ENCODE measurements at regions not wholly inside any gene's neighbourhood (a gene's known extent, or its start where the extent isn't known, plus 50 kb on each side); places are given as distances from the start of the nearest gene placed in this dataset.

DNA sequence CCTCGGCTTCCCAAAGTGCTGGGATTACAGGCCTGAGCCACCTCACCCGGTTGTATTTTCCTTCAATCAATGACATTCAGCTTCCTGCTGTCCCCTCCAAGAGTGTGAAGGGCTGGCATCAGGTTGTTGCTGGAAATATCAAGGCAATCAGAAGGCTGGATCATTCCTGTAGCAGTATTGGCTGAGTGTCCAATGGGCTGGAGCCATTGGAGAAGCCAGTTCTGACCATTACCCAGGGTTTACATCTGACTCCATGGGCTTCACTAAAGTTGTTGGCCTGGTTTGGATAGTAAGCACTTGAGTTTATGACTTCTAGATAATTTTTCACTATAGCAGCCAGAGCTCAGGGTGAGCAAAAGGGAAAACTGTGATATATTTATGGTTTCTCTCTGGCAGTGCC lies 137.0 kb downstream of the DLEU7 start:
- DNase-seq (ENCODE audit: low read depth, low spot score) = no peak

DNA sequence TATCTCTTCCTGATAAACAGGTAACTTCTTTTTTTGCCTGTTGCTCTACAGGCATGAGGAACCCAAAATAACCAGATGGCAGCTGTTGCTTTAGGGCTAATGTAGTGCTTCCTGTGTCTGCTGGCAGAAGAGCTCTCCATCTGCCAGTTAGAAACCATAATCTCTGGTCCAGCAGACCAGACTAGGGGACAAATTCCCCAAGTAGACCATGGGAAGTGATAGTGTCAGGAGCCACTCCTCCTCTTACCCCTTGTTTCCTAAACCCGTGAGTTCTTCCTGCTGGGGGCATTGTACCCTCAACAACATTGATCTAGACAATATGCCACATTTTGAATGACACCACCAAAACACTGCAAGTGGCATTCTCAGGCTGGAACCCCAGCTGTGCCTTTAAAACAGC lies 135.9 kb downstream of the DLEU7 start:
- DNase-seq (ENCODE audit: low read depth, low spot score) = no peak

DNA sequence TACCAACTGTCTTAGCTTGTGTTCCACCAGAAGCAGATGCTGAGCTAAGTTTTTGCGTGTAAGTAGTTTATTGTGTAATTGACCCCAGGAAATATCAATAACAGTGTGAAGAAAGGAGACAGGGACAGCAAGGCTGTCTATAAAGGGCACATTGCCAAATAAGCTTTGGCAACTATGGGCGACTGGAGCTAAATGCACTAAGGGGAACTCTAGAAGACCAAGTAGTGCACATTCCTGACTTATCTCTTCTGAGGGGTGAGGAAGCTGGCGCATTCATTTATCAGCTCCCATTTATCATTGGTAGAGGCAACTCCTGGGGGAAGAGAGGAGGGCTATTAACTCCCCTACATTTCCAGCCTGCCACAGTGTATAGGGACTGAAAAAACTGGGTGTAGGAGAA lies 135.0 kb downstream of the DLEU7 start:
- DNase-seq (ENCODE audit: low read depth, low spot score) = no peak

DNA sequence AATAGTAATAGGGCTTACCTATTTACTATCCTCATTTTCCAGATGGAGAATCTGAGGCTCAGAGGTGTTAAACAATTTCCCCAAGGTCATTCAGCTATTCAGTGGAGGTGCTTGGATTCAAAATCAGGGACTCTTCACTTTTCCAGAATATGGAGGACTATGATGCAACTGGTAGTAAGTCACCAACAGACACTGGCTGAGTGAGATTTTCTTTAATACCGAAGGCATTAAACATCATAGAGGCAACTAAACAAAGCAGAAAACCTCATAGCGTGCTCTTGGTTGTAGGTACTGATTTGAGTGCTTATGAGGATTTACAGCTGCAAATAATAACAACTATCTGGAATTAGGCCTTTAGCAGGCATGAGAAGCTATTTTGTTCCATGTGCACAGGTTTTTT lies 134.4 kb downstream of the DLEU7 start:
- DNase-seq (ENCODE audit: low read depth, low spot score) = no peak

DNA sequence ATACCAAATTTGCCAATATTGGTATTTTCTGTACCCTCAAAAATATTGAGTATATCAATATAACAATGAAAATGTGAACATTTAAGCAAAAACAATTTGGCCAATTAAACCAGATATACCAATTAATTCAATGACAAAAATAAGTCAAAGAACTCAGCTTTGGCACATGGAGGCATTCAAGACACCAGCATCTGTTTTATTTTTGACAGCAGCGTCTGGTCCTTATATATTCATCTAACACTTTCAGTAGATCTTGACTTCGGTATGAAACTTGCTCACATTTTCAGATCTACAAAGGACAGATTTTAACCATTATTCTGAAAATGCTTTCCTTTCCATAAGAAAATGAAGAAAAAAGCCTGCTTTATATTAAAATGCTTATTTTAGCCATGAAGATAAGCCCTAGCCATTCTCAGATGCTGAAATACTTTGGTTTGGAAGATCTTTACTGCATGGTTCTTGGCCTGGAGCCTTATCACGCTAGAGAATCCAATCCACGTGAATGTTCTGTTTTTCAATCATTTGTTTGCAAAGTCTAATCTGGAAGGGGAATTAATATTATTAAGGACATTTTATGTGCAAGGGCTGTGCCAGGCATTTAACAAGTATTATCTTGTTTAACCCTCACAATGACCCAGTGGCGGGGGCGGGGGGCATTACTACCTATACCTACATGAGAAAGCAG lies 132.2 kb downstream of the DLEU7 start:
- no peak for DNase-seq (ENCODE audit: low read depth, low spot score)

DNA sequence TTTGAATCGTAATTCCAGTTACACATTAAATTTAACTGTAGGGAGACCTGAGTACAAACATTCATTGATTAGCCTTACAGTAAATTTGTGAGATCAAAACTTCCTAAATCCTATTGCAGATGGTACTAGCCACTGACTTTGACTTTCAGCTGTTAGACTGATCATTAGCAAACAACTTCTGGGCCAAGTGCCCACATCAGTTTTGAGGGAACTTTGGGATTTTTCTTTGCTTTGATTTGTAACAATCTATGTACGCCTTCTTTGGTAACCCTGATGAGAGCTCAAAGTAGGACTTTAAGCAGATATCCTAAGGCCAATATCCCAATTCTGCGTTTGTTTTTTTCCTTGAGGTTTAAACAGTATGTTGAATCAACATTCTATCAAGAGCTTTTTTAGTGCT lies 131.5 kb downstream of the DLEU7 start:
- DNase-seq (ENCODE audit: low read depth, low spot score) = no peak

DNA sequence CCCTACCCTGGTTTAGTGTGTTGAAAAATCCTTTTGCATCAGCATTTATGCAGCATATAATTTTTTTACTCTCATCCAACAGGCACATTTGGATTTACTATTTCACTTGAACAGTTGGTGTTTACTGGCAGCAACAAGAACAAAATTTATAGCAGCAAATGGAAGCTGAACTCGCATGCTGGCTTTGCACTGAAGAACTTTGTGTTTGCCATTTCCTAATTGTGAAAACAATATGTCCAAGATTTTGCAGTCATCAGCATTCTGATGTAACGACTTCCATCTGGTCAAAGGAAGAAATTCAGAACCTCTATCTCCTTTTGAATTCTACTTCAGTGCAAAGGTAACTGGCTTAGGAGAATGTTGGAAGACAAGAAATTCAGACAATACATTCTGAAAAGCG lies 131.0 kb downstream of the DLEU7 start:
- no peak for DNase-seq (ENCODE audit: low read depth, low spot score)

DNA sequence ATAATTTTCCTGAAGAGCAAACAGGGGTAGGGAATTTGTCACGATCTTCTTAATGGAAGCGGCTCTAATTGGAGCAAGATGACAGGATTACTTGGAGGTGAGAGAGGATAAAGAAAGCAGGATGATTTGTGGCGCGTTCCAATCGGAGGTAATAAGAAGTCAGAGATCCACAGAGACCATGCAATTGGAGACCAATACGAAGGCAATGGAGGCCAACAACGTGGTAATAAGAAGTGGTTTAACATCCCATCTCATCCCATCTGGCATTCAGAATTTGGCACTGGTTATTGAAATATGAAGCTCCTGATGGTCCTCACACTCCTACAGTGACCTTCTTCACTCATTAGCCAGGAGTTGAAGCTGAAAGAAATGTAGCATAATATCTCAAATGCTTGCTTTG lies 130.6 kb downstream of the DLEU7 start:
- DNase-seq (ENCODE audit: low read depth, low spot score) = no peak

DNA sequence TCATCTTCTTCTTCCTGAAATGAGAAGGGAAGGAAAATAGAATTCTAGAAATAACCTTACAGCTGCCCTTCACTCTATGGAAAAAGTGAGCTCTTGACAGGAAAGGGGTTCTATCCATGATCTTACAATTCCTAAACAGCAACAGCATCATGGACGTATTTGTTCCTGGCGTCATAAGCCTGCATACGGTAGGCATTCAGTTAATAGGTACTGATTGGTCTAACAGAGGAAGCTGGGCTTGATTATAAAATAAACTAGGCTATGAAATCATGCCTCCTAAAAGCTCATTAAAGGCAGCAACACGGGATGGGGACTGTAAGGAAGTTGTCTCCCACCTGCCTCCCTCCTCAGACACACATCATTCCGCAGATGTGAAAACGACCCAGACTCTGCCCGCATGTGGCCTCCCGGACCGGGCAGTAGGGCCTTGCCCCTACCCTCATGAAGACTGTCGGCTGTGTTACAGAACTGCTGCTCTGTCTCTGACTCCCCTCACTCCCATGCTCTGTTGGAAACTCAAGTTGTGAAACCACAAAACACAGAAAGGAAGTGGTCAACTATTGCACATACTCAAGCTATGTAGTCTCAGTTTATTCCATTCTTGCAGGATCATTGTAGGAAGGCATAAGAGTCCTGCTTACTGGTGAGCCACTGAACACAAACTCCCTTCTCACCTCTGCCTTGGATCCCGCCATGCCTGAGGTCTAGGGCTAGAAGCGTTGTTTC lies 129.8 kb downstream of the DLEU7 start:
- DNase-seq (ENCODE audit: low read depth, low spot score) = no peak

DNA sequence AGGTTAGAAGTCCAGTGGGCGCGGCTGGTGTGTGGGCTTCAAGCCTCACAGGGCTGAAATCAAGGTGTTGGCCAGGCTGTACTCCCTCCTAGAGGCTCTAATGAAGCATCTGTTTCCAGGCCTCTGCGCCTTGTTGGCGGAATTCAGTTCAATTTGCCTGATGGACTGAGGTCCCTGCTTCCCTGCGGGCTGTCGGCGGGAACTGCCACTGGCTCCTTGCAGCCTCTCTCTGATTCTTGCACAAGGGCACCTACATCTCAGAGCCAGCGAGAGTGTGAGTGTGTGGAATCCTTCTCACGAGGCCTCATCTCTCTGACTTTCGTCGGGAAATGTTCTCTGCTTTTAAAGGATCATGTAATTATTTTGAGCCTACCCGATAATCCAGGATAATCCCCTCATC lies 128.6 kb downstream of the DLEU7 start:
- DNase-seq (ENCODE audit: low read depth, low spot score) = no peak

DNA sequence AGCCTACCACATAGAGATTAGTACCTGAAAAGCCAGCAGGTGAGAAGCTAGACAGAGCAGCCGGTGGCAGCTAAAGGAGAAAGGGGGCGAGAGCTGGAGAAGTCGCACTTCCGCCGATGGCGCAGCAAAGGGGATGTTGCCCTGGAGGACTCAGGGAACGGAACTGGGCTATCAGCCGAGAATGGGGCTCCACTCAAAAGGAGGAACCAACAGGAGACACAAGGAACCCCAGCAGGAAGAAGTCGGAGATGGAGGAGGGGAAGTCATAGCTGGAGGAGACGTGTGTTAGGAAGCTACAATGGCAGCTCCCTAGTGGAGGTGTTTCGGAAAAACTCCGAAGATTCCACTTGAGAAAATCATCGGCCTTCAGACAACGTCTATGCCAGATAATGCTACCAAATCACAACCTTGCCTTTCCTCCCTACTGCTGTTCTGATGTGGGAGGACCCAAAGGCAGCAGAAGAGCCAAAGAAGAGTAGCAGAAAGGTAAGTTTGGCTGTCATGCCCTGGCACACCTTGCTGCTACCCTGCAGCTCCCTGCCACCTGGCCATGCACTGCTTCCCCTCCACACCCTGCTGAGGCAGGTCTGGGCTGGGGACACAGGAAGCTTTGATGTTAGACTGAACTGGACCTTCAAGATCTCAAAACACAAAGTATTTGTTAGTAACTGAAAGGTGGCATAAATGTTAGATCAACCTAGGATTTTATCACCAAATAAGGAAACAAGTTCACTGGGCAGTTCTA lies 127.9 kb downstream of the DLEU7 start:
- DNase-seq (ENCODE audit: low read depth, low spot score) = no peak

DNA sequence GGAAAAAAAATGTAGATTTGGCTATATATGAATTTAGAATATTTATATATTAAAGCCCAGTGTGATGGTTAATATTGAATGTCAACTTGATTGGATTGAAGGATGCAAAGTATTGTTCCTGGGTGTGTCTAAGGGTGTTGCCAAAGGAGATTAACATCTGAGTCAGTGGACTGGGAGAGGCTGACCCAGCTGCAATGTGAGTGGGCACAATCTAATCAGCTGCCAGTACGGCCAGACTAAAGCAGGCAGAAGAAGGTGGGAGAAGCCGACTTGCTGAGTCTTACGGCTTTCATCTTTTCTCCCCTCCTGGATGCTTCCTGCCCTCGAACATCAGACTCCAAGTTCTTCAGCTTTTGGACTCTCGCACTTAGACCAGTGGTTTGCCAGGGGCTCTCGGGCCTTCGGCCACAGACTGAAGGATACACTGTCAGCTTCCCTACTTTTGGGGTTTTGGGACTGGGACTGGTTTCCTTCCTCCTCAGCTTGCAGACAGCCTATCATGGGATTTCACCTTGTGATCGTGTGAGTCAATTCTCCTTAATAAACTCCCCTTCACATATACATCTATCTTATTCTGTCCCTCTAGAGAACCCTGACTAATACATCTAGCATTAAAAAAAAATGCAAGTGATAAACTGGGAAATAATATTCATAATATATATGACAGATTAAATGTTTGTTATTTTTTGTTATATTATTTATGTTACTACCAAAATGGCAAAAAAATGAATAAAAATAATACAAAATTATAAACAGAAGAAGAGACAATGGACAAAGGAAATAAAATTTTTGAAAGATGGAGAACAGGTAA lies 122.4 kb downstream of the DLEU7 start:
- DNase-seq (ENCODE audit: low read depth, low spot score) = no peak

DNA sequence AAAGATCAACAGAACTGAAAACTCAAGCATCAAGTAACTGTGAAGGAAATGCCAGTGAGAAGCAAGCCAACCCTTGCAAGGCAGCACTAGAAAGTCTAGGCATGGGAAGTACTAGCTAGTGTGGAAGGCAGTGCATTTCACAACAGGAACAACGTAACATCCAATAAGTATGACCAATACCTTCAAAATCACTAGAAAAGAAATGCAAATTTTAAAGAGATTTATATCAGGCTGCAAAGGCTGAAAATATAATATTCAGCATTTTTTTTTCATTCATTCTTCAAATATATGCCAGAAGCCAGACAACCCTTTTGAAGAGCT lies 121.9 kb downstream of the DLEU7 start:
- DNase-seq (ENCODE audit: low read depth, low spot score) = no peak

DNA sequence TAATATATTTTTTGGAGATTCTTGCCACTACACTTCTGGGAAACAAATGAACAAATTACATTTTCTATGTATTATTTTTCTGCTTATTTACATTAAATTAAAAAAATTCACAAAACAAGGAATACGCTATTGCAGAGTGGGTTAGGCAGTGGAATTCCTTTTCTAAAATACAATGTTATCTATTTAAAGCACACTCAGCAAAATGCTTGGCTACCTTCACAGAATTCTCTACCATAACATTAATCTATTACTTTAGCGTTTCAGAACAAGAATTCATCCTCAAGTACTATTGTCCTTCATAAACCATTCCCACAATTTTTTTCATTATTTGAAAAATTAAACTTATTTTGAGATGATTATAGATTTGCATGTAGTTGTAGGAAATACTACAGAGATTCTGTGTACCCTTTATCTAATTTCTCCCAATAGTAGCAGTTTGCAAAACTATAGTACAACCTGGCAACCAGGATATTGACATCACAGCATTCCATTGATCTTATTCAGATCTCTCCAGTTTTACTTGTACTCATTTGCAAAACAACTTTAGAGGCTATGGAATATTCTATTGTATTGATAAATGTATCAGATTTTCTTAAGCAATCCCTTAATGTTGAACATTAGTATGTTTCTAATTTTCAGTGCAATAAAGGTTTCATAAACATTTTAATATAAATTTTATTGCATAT lies 120.9 kb downstream of the DLEU7 start:
- DNase-seq (ENCODE audit: low read depth, low spot score) = no peak

DNA sequence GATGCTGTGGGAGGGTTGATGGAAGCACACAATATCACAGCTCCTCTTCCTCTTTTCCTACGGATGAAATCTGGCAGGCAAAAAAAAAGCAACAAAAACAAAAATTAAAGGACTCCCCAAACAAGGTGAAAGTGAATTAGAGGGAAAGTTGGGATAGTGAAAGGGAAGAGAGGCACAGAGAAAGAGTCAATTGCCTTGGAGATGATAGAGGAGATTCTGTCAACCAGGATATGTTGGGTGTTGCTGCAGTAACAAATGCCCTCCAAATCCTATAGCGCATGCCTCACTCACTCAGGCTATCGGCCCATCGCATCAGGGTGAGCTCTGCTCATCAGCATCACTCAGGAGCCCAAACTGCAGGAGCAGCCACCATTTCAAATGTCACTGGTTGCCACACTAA lies 119.1 kb downstream of the DLEU7 start:
- no peak for DNase-seq (ENCODE audit: low read depth, low spot score)

DNA sequence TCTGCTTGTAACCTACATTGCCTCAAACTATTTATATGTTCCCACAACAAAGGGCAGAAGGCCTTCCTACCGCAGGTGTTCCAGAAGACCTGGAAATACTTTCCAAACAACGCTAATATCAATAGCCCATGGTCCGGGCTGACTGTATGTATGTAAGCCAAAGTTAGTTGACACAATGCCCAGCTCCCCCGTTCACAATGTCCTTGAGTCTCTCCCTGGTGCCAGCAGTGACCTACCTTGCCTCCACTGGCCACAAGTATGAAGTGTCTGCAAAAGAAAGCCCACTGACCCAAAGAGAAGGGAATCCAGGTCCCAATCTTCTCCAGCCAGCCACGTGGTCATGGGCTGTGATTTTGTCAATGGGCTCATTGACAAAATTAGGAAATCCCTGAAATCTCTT lies 118.6 kb downstream of the DLEU7 start:
- DNase-seq (ENCODE audit: low read depth, low spot score) = no peak

DNA sequence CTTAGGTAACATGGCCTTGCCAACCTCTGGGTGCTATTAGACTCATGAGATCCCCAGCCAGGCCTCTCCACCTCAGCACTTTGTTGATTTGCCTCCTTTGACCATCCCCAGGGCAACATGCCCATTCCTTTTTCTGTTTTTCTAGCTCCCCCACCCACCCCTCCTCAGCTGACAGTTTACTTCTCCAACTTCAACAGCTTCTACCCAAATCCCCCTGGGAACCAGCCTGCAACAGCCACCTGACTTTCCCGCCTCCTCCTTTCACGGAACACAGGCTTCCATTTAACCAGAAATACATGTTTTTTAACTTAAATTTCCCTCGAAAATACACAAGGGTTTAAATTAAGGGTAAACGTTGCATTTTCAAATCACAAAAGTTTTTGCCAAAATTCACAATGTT lies 117.3 kb downstream of the DLEU7 start:
- no peak for DNase-seq (ENCODE audit: low read depth, low spot score)

DNA sequence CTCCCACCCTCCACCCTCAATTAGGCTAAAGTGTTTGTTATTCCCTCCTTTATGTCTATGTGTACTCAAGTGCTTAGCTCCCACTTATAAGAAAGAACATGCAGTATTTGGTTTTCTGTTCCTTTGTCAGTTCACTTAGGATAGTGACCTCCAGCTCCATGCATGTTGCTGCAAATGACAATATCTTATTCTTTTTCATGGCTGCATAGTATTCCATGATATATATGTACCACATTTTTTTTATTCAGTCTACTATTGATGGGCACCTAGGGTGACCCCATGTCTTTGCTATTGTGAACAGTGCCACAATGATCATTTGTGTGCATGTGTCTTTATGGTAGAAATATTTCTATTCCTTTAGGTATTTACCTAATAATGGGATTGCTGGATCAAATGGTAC lies 114.3 kb downstream of the DLEU7 start:
- DNase-seq (ENCODE audit: low read depth, low spot score) = no peak

DNA sequence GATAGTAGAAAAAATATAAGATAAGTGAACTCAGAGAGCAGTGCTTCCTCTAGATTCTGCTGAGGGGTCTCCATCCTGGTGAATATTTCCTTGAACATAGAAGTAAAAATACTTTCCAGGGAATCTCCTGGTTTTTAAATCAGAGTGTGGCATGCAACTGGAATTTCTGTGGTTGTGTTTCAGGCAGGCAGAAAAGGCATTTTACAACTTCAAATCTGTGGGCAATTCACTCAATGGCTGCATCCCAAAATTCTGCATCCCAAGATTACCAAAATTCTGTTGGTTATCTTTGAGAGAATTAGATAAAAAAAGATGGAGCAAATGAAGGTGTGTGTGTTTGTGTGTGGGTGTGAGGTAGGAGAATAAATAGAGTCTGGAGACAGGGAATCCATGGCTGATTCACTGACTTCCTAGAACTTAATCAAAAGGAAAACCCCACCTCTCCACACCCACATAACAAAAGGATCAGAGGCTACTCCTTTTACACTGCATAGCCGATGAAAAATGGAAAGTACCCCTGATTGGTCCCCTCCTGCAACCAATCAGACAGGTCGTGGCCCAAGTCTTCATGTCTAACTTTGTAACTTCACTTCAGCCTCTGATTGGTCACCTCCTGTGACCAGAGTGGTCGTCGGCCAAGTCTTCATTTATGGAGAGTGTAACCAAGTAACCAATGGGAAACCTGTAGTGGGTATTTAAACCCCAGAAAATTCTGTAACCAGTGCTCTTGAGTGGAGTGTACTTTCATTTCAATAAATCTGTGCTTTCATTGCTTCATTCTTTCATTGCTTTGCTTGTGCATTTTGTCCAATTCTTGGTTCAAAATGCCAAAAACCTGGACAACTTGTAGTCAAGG lies 112.8 kb downstream of the DLEU7 start:
- no peak for DNase-seq (ENCODE audit: low read depth, low spot score)

DNA sequence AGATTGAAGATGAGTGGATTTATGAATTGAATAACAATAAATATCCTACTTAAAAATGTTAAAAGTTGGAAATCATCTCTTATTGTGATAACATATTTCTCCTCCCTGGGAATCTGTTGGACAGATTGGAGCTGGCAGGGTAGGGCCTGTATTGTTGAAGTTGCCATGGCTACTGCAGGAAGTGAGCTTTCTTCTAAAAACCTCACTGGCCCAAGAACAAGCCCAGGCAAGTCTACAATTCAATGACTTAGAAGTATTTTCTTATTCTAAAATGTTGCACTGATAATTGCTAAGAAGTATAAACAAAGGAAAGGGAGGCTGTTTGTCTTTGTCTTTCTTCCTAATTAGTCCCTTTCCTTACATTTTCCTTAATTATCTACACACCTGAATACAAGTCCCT lies 112.1 kb downstream of the DLEU7 start:
- no peak for DNase-seq (ENCODE audit: low read depth, low spot score)

DNA sequence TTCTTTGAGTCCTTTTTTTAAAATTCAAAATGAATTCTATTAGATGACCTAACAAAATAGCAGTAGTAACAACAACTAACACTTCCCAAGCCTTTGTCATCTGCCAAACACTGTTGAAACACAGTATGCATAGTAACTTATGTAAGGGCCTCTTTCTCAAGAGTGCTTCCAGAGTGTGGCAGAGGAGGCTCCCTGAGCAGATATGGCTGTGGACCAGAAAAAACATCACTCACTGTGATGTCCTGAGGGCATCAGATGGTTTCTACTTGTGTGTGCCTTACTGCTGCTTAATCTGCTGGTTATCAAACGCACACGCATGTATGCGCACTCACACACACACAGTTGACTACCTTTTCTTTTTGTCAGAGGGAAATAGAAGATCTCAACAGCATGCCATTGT lies 110.8 kb downstream of the DLEU7 start:
- DNase-seq (ENCODE audit: low read depth, low spot score) = no peak
